ENCODE measurements at regions not wholly inside any gene's neighbourhood (a gene's known extent, or its start where the extent isn't known, plus 50 kb on each side); places are given as distances from the start of the nearest gene placed in this dataset.

DNA sequence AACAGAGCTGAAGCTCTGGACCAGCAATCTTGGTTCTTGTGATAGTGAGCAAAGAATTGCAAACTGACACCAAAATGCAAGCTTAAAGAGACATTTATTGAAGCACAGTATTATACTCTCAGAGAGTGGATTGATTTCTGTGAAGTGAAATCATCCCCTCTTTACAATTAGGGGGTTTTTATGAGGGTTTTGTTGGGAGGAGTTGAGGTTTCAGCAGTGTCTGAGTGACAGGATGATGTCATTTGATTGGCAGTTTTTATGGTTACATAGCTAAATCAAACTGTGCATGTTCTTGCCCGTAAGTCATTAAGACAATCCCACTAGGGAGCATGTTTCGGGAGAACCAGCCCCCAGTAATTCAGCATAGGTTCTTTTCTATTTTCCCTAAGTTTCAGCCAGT is 1200.5 kb downstream of the SI start:
- no peaks in the 10 kb centered on the region for H3K27me3 ChIP-seq
- TF ChIP-seq, protein P1, sequence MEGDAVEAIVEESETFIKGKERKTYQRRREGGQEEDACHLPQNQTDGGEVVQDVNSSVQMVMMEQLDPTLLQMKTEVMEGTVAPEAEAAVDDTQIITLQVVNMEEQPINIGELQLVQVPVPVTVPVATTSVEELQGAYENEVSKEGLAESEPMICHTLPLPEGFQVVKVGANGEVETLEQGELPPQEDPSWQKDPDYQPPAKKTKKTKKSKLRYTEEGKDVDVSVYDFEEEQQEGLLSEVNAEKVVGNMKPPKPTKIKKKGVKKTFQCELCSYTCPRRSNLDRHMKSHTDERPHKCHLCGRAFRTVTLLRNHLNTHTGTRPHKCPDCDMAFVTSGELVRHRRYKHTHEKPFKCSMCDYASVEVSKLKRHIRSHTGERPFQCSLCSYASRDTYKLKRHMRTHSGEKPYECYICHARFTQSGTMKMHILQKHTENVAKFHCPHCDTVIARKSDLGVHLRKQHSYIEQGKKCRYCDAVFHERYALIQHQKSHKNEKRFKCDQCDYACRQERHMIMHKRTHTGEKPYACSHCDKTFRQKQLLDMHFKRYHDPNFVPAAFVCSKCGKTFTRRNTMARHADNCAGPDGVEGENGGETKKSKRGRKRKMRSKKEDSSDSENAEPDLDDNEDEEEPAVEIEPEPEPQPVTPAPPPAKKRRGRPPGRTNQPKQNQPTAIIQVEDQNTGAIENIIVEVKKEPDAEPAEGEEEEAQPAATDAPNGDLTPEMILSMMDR (IDR thresholded peaks at IDR 0.05) = no peak
- TF ChIP-seq POLR2A (IDR thresholded peaks at IDR 0.05) = no peak
- peaks cover 0 to 11% (median 6%) of the 10 kb centered on the region in 4 donors for H3K9me3 ChIP-seq
- ATAC-seq (ENCODE audit: low FRiP score in 2 of 2) (no peak), DNase-seq (no peak)
- H3K36me3 ChIP-seq = no peaks in the 10 kb centered on the region
- no peaks in the 10 kb centered on the region for H3K4me1 ChIP-seq
- H3K27ac ChIP-seq = no peak overlapping the region
- no peak overlapping the region for H3K4me3 ChIP-seq
- 83 to 85% methylated on average over 2 of the region's 2 CpGs for WGBS, 2 donors

DNA sequence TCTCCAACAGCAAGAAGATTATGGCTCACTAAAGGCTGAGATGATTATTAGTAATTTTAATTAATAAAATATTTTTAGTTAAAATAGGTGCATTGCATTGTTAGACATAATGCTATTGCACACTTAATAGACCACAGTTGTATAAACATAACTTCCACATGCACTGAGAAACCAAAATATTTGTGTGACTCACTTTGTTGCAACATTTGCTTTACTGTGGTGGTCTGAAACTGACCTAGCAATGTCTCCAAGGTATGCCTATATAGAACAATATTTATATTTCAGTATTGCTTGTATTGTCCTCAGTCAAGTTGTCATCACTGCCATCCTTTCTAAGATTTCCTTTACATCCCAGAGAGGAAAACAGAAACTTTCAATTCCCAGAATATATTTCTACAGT is 1215.2 kb downstream of the SI start:
- H3K9me3 ChIP-seq = peaks cover 0 to 1% (median 0%) of the 10 kb centered on the region in 4 donors
- TF ChIP-seq POLR2A (IDR thresholded peaks at IDR 0.05) (no peak), POLR2AphosphoS5 (IDR thresholded peaks at IDR 0.05) (no peak), EP300 (IDR thresholded peaks at IDR 0.05) (no peak)
- TF ChIP-seq, protein P1 (IDR thresholded peaks at IDR 0.05) = no peak

DNA sequence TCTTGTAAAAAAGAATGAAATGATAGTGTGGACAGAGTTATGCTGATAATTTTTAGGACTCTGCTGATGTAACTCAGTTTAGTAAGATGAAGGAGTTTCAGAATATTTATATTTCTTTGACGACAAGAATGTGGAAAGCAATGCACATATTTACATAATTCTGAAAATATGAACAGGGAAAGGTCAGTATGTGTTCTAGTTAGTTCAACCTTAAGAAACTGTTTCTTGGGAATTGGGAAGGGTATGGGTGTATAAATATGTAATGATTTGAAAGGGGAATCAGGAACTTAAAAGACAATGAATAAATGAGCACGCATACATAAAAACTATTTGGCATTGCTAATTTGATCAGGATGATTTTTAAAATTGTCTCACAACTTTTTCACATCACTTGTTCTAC is 1226.1 kb downstream of the SI start:
- DNase-seq = no peak
- H3K9me3 ChIP-seq = no peaks in the 10 kb centered on the region
- no peaks in the 10 kb centered on the region for H3K36me3 ChIP-seq
- no peak overlapping the region for H3K4me3 ChIP-seq
- no peak for ATAC-seq (ENCODE audit: low FRiP score in 2 of 2)
- TF ChIP-seq EP300 (IDR thresholded peaks at IDR 0.05) = no peak
- TF ChIP-seq POLR2A (IDR thresholded peaks at IDR 0.05) = no peak
- TF ChIP-seq POLR2AphosphoS5 (IDR thresholded peaks at IDR 0.05) = no peak
- TF ChIP-seq, protein P1 (IDR thresholded peaks at IDR 0.05) = no peak
- H3K27ac ChIP-seq = no peak overlapping the region
- H3K4me1 ChIP-seq = no peaks in the 10 kb centered on the region
- WGBS, 2 donors = 57 to 75% methylated on average over 2 of the region's 2 CpGs
- H3K27me3 ChIP-seq = no peaks in the 10 kb centered on the region

More for the DNA sequence above, 1215.2 kb downstream of the SI start:
- DNase-seq (no peak), ATAC-seq (ENCODE audit: low FRiP score in 2 of 2) (no peak)
- H3K36me3 ChIP-seq = no peaks in the 10 kb centered on the region
- no peak overlapping the region for H3K4me3 ChIP-seq
- H3K27ac ChIP-seq = no peak overlapping the region
- H3K4me1 ChIP-seq = no peaks in the 10 kb centered on the region
- no peaks in the 10 kb centered on the region for H3K27me3 ChIP-seq

DNA sequence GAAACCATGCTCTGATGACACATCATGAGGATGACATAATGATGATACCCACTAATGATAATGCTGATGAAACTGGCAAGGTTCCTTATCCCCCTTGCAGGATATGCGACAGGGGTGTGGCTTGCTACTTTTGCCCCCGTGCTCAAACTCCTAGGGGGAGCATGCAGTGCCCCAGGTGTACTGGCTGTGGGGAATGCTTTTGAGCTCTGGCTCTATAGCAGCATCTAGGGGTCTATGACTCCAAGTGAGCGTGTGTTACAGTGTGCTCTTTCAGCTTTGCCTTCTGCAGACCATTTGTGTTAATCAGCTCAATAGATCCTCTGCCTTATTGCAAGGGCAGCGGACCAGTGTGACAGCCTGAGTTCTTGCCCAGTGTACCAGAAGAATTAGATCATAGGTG is 1239.5 kb downstream of the SI start:
- WGBS, 2 donors = 54 to 81% methylated on average over 3 to 4 of the region's 4 CpGs
- Histone ChIP-seq H3K36me3 (no peaks in the 10 kb centered on the region), H3K9me3 (no peaks in the 10 kb centered on the region), H3K4me1 (no peaks in the 10 kb centered on the region), H3K27me3 (no peaks in the 10 kb centered on the region), H3K27ac (no peak overlapping the region), H3K4me3 (no peak overlapping the region)
- TF ChIP-seq, protein P1 (IDR thresholded peaks at IDR 0.05) = no peak
- TF ChIP-seq POLR2AphosphoS5 (IDR thresholded peaks at IDR 0.05) = no peak
- TF ChIP-seq POLR2A (IDR thresholded peaks at IDR 0.05) = no peak
- TF ChIP-seq EP300 (IDR thresholded peaks at IDR 0.05) = no peak
- DNase-seq (no peak), ATAC-seq (ENCODE audit: low FRiP score in 2 of 2) (no peak)

DNA sequence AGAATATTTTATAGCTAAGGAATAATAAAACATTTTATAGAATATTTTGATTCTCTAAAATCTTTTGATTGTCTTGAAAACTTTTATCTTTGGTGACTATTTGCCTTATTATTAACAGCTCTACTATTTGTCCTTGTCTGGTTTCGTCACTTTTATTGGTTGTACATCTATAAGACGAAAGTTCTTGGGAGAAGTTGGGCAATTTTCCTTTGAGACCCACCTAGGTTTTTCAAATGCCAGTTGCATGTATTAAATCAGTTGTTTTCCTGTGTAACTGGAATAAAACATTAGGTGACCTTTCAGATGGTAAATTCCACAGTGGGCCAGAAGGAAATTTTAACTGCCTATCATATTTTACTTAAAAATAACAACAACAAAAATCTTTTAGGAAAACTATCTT is 1245.7 kb downstream of the SI start:
- Histone ChIP-seq H3K9me3 (no peaks in the 10 kb centered on the region), H3K4me1 (no peaks in the 10 kb centered on the region), H3K36me3 (no peaks in the 10 kb centered on the region), H3K27me3 (no peaks in the 10 kb centered on the region), H3K27ac (no peak overlapping the region), H3K4me3 (no peak overlapping the region)
- ATAC-seq (ENCODE audit: low FRiP score in 2 of 2) (no peak), DNase-seq (no peak)
- WGBS, 2 donors = 75 to 86% methylated on average over 2 of the region's 2 CpGs
- TF ChIP-seq POLR2A (IDR thresholded peaks at IDR 0.05) (no peak), EP300 (IDR thresholded peaks at IDR 0.05) (no peak), POLR2AphosphoS5 (IDR thresholded peaks at IDR 0.05) (no peak)
- TF ChIP-seq, protein P1 (IDR thresholded peaks at IDR 0.05) = no peak
